Lower lobe of right lung (tissue), 2 donors: ENCODE measurements at regions not wholly inside any gene's neighbourhood (a gene's known extent, or its start where the extent isn't known, plus 50 kb on each side); places are given as distances from the start of the nearest gene placed in this dataset.

ENCODE experiments used
- ATAC-seq, 2 donors: fragments of 200-7000 bp; cut with Tn5 transposase; one replicate each; pipeline ENCODE4 v1.9.1; 2020 to 2022; ENCODE audit warnings: mild to moderate bottlenecking in 2 of 2, moderate library complexity in 2 of 2
- DNase-seq: peaks from one replicate; pipeline ENCODE4 v3.0.0-alpha.2; 2020
- H3K27ac ChIP-seq: fragments of 200-600 bp; one replicate; pipeline ENCODE4 v1.8.0; 2022
- H3K27me3 ChIP-seq: fragments of 200-600 bp; one replicate; pipeline ENCODE4 v1.8.0; 2022; ENCODE audit warnings: low read depth
- H3K36me3 ChIP-seq: fragments of 200-600 bp; one replicate; pipeline ENCODE4 v1.8.0; 2022; ENCODE audit warnings: mild to moderate bottlenecking
- H3K4me1 ChIP-seq: fragments of 200-600 bp; one replicate; pipeline ENCODE4 v1.8.0; 2022
- H3K4me3 ChIP-seq: fragments of 200-600 bp; one replicate; pipeline ENCODE4 v1.8.0; 2022; ENCODE audit warnings: mild to moderate bottlenecking
- H3K9me3 ChIP-seq: fragments of 200-600 bp; one replicate; pipeline ENCODE4 v1.8.0; 2022
- intact Hi-C: fragments of 100-400 bp; cut with DNase I; formaldehyde crosslinking; loops from one replicate; pipeline ENCODE4 v1.11.0; 2022
- TF ChIP-seq, protein P1 (sequence below): fragments of 200-600 bp; IDR thresholded peaks from one replicate; pipeline ENCODE4 v1.8.0; 2022; ENCODE audit warnings: antibody characterized with exemption, mild to moderate bottlenecking
- donor health status: DM: no; HTN: yes; CAD: no; lungs with severe emphysema.

- DNase-seq (no peak), ATAC-seq (no peak)
- Histone ChIP-seq H3K9me3 (no peaks in the 10 kb centered on the region), H3K36me3 (no peaks in the 10 kb centered on the region), H3K4me3 (no peak overlapping the region), H3K27me3 (no peaks in the 10 kb centered on the region), H3K4me1 (no peaks in the 10 kb centered on the region), H3K27ac (no peak overlapping the region)
- TF ChIP-seq, protein P1, sequence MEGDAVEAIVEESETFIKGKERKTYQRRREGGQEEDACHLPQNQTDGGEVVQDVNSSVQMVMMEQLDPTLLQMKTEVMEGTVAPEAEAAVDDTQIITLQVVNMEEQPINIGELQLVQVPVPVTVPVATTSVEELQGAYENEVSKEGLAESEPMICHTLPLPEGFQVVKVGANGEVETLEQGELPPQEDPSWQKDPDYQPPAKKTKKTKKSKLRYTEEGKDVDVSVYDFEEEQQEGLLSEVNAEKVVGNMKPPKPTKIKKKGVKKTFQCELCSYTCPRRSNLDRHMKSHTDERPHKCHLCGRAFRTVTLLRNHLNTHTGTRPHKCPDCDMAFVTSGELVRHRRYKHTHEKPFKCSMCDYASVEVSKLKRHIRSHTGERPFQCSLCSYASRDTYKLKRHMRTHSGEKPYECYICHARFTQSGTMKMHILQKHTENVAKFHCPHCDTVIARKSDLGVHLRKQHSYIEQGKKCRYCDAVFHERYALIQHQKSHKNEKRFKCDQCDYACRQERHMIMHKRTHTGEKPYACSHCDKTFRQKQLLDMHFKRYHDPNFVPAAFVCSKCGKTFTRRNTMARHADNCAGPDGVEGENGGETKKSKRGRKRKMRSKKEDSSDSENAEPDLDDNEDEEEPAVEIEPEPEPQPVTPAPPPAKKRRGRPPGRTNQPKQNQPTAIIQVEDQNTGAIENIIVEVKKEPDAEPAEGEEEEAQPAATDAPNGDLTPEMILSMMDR: no peak
- intact Hi-C loops: no loop called here
Measured at GRCh38 chr4:162732876-162733275, 433.8 kb downstream of the NAF1 start.

- Histone ChIP-seq H3K27ac (no peak overlapping the region), H3K27me3 (no peaks in the 10 kb centered on the region), H3K36me3 (no peaks in the 10 kb centered on the region), H3K4me1 (no peaks in the 10 kb centered on the region), H3K9me3 (no peaks in the 10 kb centered on the region), H3K4me3 (no peak overlapping the region)
- ATAC-seq (no peak), DNase-seq (no peak)
- intact Hi-C loops: no loop called here
- TF ChIP-seq, protein P1: no peak
Measured at GRCh38 chr4:162727766-162728165, 438.9 kb downstream of the NAF1 start.

GRCh38 chr4:162727232-162727631 lies 439.5 kb downstream of the NAF1 start:
- TF ChIP-seq, protein P1: no peak
- no peaks in the 10 kb centered on the region for H3K9me3 ChIP-seq
- no peaks in the 10 kb centered on the region for H3K36me3 ChIP-seq
- intact Hi-C loops: no loop called here
- ATAC-seq (no peak), DNase-seq (no peak)
- H3K27ac ChIP-seq: no peak overlapping the region
- H3K27me3 ChIP-seq: no peaks in the 10 kb centered on the region
- H3K4me3 ChIP-seq: no peak overlapping the region
- H3K4me1 ChIP-seq: no peaks in the 10 kb centered on the region

- TF ChIP-seq, protein P1: no peak
- H3K27me3 ChIP-seq: no peaks in the 10 kb centered on the region
- ATAC-seq (no peak), DNase-seq (no peak)
- H3K9me3 ChIP-seq: no peaks in the 10 kb centered on the region
- H3K4me1 ChIP-seq: no peaks in the 10 kb centered on the region
- intact Hi-C loops: no loop called here
- no peak overlapping the region for H3K4me3 ChIP-seq
- no peak overlapping the region for H3K27ac ChIP-seq
- H3K36me3 ChIP-seq: no peaks in the 10 kb centered on the region
Measured at GRCh38 chr4:162715401-162715800, 451.3 kb downstream of the NAF1 start.

DNA sequence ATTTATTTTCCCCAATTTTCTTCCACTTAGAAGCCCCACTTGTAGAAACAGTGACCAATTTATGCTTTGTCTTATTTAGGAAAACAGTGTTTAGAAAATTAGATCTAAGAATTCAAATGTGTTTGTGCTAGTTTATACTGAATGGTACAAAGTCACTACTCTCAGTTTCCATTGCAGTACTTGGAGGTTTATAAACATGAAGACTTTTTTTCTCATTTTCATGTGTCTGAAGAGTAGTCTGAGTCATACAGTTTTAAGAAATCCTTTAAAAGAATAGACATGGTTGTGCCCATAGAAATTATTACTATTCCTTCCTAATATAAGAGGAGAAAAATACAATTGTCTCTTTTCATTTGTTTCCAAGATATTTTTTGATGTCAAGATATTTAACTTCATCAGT lies 458.7 kb downstream of the NAF1 start:
- ATAC-seq (no peak), DNase-seq (no peak)
- Histone ChIP-seq H3K4me3 (no peak overlapping the region), H3K4me1 (no peaks in the 10 kb centered on the region), H3K27ac (no peak overlapping the region), H3K36me3 (no peaks in the 10 kb centered on the region), H3K9me3 (no peaks in the 10 kb centered on the region), H3K27me3 (no peaks in the 10 kb centered on the region)
- TF ChIP-seq, protein P1: no peak
- intact Hi-C loops: no loop called here

- TF ChIP-seq, protein P1: no peak
- no peaks in the 10 kb centered on the region for H3K4me1 ChIP-seq
- no peak for ATAC-seq
Measured at GRCh38 chr4:162706632-162707031, 460.1 kb downstream of the NAF1 start.

More at GRCh38 chr4:162706632-162707031, 460.1 kb downstream of the NAF1 start:
- Histone ChIP-seq H3K36me3 (no peaks in the 10 kb centered on the region), H3K27me3 (no peaks in the 10 kb centered on the region), H3K27ac (no peak overlapping the region), H3K9me3 (no peaks in the 10 kb centered on the region), H3K4me3 (no peak overlapping the region)
- DNase-seq: no peak
- intact Hi-C loops: no loop called here
